HG02763 (cell line): ENCODE measurements at regions not wholly inside any gene's neighbourhood (a gene's known extent, or its start where the extent isn't known, plus 50 kb on each side); places are given as distances from the start of the nearest gene placed in this dataset.

ENCODE experiments used
- ATAC-seq: cut with Tn5 transposase; IDR thresholded peaks from one replicate; pipeline ENCODE4 v1.9.1; 2021; ENCODE audit warnings: mild to moderate bottlenecking, moderate library complexity; ENCODE audit not compliant: unreplicated experiment

DNA sequence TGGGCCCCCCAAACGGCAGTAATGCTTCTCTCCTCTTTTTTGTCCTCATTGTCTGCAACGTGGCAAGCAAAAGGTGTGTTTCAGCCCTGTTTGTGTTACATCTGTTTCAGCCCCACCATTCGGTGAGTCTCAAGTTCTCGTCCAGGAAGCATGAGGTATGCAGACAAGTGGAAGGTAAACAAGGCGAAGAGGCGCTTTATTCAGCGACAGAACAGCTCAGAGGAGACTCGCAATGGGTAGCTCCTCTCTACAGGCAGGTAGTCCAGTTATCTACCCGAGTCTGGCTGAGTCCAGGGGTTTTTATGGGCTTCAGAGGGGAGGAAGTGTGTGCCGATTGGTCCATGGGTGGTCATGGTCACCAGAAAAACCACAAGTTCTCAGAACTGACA, 733.4 kb upstream of the CDH7 start:
- ATAC-seq = no peak

- ATAC-seq = no peak
These were observed 734.0 kb upstream of the CDH7 start for GRCh38 chr18:65016631-65017371.

DNA sequence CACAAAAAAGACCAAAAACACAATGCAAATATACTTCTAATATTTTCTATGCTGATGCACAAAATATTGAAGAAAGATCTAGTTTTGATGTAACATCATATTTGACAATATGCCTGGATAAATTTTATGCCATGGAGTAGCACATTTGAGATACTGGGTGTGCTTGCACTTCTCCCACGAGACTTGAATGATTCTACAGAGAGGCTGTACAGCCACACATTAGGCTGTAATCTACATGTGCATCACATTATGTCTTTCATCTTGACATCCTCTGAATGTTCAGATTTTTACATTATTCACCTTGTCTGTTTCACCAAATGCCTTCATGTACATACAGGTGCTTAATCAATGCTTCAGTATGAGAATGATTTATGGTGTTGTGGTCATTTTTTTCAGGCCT, 756.4 kb upstream of the CDH7 start:
- ATAC-seq = no peak

DNA sequence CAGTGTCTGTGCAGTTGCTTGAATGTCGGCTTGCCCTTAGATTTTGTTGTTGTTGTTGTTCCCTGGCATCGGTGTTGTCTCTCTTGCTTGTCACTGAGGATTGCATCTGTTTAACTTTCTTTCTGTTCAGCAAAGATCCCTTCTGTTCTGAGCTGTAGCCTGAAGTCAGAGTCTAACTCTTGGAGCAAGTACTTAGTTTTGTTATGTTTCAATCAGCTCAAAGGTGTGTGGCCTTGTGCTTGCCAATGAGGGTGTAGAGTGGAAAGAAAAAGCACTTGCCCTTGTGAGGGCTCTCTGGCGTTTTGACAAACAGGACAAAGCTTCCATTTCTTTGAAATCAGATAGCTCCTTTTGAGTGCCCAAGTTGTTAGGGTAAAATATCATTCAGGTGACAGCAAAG, 757.1 kb upstream of the CDH7 start:
- no peak for ATAC-seq

DNA sequence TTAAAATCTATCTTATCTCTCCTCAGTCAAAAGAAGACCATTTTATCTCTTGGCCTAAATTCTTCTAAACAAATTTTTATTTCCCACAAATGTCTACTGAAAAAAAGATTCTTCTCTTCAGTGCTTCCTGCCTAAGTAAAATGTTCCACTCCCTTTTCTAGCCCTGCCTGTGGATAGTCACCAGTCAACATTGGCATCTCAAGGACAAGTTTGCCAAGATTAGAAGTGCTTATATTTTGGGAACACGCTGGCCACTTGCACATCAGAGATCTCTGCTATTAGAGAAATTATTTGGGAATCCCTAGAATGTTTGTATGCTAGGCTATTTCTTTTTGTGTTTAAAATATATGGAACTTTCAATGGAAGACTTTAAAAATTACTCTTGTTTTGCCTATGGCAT, 758.2 kb upstream of the CDH7 start:
- no peak for ATAC-seq

DNA sequence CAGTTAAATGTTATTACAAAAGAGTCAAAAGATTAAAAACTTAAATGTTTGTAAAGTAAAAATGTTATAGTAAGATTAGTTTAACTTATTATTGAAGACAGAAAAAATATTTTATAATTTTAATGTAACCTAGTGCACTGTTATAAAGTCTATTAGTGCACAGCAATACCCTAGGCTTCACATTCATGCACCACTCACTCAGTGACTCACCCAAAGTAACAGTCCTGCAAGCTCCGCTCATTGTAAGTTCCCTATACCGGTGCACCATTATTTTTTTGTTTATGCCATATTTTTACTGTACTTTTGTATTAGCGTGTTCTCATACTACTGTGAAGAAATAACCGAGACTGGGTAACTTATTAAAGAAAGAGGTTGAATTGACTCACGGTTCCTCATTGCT, 759.7 kb upstream of the CDH7 start:
- ATAC-seq = no peak

- no peak for ATAC-seq
These were observed 763.8 kb upstream of the CDH7 start for GRCh38 chr18:64986906-64987495.

DNA sequence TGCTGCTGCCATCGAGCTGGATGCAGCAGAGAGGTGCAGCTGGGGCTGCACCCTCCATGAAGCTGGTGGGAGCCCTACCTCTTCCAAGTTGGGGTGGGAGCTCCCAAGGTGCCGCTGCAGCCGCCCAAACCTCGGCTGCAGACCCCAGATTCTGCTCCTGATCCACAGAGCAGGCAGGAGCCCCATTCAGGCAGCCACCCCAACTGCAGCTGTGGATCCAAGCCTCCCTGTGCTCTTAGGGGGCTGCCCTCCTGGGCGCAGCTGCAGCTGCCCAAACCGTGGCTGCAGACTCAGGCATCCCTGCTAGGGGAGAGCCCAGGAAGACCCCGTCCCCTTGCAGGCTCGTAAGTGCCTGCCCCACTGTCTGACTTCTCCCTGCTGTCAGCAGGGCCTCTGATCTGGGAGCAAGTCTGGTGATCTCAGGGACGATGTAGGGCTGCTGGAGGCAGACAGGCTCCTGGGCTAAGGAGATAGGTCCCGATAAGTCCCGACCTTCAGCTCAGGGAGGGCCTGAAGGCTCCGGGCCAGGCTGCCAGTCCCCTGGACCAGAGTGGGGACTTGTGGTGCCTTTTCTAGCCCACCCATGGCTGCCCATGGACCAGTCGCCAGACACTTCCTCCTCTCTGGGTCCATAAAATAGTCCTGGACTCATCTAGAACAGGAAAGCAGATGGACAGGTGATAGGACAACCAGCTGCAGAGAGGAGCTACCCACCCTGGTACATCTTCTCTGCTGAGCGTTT, 767.1 kb upstream of the CDH7 start:
- ATAC-seq = no peak

GRCh38 chr18:64982414-64983055, 768.3 kb upstream of the CDH7 start:
- no peak for ATAC-seq

DNA sequence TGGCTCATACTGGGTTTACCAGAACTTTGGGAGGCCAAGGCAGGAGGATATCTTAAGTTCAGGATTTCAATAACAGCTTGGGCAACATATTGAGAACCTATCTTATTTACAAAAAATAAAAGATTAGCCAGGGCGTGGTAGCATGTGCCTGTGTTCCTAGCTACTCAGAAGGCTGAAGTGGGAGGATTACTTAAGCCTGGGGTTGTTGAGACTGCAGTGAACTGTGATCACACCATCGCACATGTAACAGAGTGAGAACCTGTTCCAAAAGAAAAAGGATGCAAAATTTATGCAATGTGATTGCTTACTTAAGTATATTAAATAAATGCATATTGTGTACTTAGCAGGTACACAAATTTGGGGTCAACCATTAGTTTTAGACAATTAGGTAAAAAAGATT, 768.9 kb upstream of the CDH7 start:
- ATAC-seq = no peak

- ATAC-seq = no peak
These were observed 771.0 kb upstream of the CDH7 start for GRCh38 chr18:64979791-64980190.

GRCh38 chr18:64974391-64975125, 776.3 kb upstream of the CDH7 start:
- ATAC-seq = no peak

DNA sequence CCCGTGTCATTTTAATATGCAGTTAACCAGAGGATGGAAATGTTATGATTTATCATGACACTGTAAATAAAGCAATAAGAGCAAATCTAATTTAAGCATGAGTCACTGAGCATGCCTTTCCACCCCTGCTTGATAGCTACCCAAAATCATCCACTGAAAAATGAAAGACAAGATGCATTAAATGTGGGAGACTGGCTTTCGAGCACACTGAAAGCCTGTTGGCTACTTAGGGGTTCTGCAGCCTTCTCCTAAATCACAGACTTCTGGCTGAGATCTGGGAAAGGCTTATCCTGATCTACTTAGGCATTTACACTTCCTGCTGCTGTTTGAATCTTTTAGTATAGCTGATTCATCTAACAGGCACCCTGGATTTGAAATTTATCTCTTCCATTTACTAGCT, 778.3 kb upstream of the CDH7 start:
- no peak for ATAC-seq

DNA sequence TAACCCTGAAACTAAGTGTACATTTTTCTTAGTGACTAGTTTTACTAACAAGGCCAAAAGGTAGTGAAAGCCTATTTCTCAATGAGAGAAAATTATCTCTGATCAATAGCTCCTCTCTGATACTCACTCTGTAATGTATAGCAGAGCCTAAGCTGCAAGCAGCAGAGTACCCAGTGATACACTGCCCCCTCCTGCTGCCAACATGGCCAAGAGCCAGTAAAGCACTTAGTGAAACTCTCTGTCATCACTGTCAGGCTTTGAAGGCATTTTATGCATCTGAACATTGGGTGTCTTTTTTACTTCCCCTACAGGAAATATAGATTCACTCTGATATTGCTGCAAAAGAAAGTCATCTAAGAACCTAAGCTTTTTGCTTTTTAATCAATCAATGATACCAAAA, 784.1 kb upstream of the CDH7 start:
- no peak for ATAC-seq

DNA sequence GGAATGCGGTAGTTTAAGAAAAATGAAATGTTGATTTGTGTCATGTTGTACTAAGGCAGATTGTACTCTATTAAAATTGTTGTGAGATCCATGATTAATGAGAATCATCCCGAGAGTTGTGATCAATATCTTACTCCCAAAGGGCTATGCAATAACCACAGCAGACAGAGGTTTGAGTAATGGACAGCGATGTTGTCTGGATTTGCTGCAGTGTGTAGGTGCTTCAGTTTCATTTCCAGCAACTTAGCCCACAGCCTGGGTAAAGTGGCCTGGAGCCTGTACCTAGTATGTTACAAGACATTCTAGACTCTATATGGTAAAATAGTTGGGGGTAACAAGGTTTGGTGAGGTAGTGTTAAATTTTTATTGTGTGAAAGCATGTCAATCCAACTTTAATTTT, 794.3 kb upstream of the CDH7 start:
- no peak for ATAC-seq

DNA sequence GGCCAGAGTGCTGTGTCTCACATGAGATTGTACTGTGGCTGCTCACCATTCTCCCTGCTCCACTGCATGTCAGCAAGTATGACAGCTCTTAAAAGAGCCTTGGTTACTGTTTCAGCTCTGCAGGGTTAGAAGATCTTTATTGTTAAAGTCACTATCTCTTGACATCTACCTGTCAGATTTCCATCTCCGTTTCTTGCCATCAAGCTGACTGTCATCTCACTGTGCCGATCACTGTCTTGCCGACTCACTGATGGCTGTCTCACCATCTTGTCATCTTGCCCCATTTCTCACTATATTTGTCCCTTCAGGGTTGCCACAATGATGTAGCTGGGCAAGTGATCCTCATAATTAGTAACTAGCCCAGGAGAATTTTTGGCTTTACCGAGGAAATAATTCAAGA, 800.9 kb upstream of the CDH7 start:
- no peak for ATAC-seq

DNA sequence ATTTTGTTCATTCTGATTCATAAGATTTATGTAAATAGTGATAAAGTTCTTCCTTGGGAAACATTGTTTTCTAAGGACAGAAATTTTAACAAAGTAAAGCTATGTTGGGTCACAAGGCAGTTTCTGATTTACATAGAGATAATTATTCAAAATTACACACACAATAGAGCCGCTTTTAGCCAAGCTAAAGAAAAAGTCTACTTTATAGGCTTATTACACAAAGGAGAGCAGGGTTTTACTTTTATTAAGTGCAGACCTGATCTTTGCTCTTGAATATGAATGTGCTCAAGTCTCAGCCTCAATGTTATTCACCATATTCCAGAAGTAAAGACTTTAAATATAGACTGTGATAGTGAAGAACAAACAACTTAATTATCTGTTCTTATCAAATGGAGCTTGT, 787.8 kb upstream of the LINC00305 start:
- no peak for ATAC-seq

- ATAC-seq = no peak
These were observed 780.1 kb upstream of the LINC00305 start for GRCh38 chr18:64929036-64929435.

DNA sequence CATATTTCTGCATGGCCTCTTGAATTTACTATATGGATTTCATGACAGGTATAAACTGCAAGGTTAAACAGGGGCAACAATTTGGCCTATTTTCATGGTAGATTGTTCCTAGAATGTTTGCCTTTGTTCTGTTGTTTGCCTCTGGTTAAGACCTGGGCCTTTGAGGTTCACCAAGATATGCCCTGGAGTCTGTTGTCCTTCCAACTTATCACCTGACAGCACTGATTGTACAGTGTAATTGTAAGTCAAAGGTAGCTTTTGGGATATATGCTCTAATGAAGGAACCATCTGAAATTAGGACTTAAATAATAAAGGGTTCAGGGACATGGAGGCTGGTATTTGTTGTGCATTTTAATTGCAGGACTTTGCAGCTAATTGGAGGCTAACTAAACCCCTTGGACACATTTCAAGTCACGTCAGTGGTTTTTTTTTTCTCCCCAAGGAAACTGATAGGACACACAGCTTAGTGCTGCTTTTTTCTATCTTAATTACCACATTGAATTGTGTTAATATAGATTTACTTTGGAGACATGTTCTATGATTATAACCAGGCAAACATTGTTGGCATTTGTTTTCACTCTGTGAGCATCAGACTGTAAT, 771.2 kb upstream of the LINC00305 start:
- no peak for ATAC-seq

DNA sequence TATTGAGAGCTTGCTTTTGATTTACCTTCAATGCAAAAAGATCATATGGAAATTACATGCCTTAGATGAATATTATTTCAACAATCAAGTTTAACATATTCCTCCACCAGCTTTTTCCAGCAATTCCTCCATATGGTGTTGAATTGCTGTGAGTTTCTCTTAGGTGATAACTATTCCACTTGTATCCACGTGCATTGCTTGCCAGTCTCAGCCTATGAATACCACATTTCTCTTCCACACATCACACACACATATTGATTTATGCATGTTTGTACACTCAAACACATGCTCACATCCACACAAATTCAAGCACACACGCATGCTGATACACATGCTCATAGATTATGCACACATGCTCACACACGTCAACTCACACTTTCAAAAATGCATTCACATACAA, 770.0 kb upstream of the LINC00305 start:
- no peak for ATAC-seq

DNA sequence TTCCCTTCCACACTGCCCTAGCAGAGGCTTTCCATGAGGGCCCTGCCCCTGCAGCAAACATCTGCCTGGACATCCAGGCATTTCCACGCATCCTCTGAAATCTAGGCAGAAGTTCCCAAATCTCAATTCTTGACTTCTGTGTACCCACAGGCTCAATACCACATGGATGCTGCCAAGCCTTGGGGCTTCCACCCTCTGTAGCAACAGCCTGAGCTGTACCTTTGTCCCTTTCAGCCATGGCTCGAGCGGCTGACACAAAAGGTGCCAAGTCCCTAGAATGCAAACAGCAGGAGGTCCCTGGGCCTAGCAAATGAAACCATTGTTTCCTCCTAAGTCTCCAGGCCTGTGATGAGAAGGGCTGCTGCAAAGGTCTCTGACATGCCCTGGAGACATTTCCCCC, 744.5 kb upstream of the LINC00305 start:
- ATAC-seq = no peak
